ENCODE measurements at regions not wholly inside any gene's neighbourhood (a gene's known extent, or its start where the extent isn't known, plus 50 kb on each side); places are given as distances from the start of the nearest gene placed in this dataset.

GRCh38 chr2:235378944-235379343, 114.9 kb upstream of the AGAP1 start:
- TF ChIP-seq CTCF (IDR thresholded peaks at IDR 0.05; ENCODE audit: low read depth, low read length, poor library complexity, severe bottlenecking) (no peak), EZH2phosphoT487 (IDR thresholded peaks at IDR 0.05; ENCODE audit: borderline replicate concordance, low read length) (no peak)

All from DOHH2 (cell line).